ENCODE measurements at regions not wholly inside any gene's neighbourhood (a gene's known extent, or its start where the extent isn't known, plus 50 kb on each side); places are given as distances from the start of the nearest gene placed in this dataset.

- no peaks in the 10 kb centered on the region for H3F3A ChIP-seq (ENCODE audit: insufficient read depth, low read length, poor library complexity, severe bottlenecking)
- H4K20me1 ChIP-seq (ENCODE audit: insufficient read depth) = no peaks in the 10 kb centered on the region
- no peaks in the 10 kb centered on the region for H3K27me3 ChIP-seq (ENCODE audit: insufficient read depth, low read depth, low read length)
- no peak overlapping the region for H3K4me3 ChIP-seq (ENCODE audit: low read length)
- no peaks in the 10 kb centered on the region for H3K79me2 ChIP-seq (replicated peaks; ENCODE audit: insufficient read depth, low read length)
- H3K27ac ChIP-seq (ENCODE audit: low read length) = no peak overlapping the region
- no peak for TF ChIP-seq RAD21 (conservative IDR thresholded peaks at IDR 0.05)
- H3K4me2 ChIP-seq (ENCODE audit: low read length) = no peak overlapping the region
- H2AFZ ChIP-seq (ENCODE audit: low read depth, low read length) = no peak overlapping the region
- no peaks in the 10 kb centered on the region for H3K9me2 ChIP-seq (ENCODE audit: insufficient read depth, low read length)
- no peak overlapping the region for H3K9ac ChIP-seq (ENCODE audit: low read length)
- H3K9me3 ChIP-seq (ENCODE audit: low read length) = no peaks in the 10 kb centered on the region
- no peaks in the 10 kb centered on the region for H3K36me3 ChIP-seq (ENCODE audit: insufficient read depth, low read length)
Observed at GRCh38 chr12:38508246-38508645, 191.7 kb downstream of the ALG10B start.

GRCh38 chr12:38515912-38516311 is 199.3 kb downstream of the ALG10B start:
- Histone ChIP-seq H2AFZ (ENCODE audit: low read depth, low read length) (no peak overlapping the region), H3K27me3 (ENCODE audit: insufficient read depth, low read depth, low read length) (peaks cover 6% of the 10 kb centered on the region), H3K4me3 (ENCODE audit: low read length) (no peak overlapping the region), H3K36me3 (ENCODE audit: insufficient read depth, low read length) (no peaks in the 10 kb centered on the region), H3K27ac (ENCODE audit: low read length) (no peak overlapping the region), H3K9me3 (ENCODE audit: low read length) (no peaks in the 10 kb centered on the region), H3K79me2 (replicated peaks; ENCODE audit: insufficient read depth, low read length) (no peaks in the 10 kb centered on the region), H4K20me1 (ENCODE audit: insufficient read depth) (no peaks in the 10 kb centered on the region), H3K4me2 (ENCODE audit: low read length) (no peak overlapping the region), H3K9ac (ENCODE audit: low read length) (no peak overlapping the region), H3K9me2 (ENCODE audit: insufficient read depth, low read length) (no peaks in the 10 kb centered on the region), H3F3A (ENCODE audit: insufficient read depth, low read length, poor library complexity, severe bottlenecking) (no peaks in the 10 kb centered on the region)
- TF ChIP-seq TAF1 (IDR thresholded peaks at IDR 0.05; ENCODE audit: low read depth) (no peak), EZH2 (IDR thresholded peaks at IDR 0.05; ENCODE audit: borderline replicate concordance, insufficient read depth, low read length, poor library complexity, severe bottlenecking) (no peak), CTCF (IDR thresholded peaks at IDR 0.05; ENCODE audit: poor library complexity, severe bottlenecking) (no peak), REST (IDR thresholded peaks at IDR 0.05; ENCODE audit: borderline replicate concordance) (no peak), EP300 (conservative IDR thresholded peaks at IDR 0.05; ENCODE audit: poor library complexity, severe bottlenecking) (no peak), SMC3 (conservative IDR thresholded peaks at IDR 0.05; ENCODE audit: poor library complexity) (no peak), RAD21 (conservative IDR thresholded peaks at IDR 0.05) (no peak), POLR2AphosphoS5 (IDR thresholded peaks at IDR 0.05) (no peak), MXI1 (conservative IDR thresholded peaks at IDR 0.05; ENCODE audit: poor library complexity, severe bottlenecking) (no peak)

- Histone ChIP-seq H3F3A (ENCODE audit: insufficient read depth, low read length, poor library complexity, severe bottlenecking) (no peaks in the 10 kb centered on the region), H4K20me1 (ENCODE audit: insufficient read depth) (no peaks in the 10 kb centered on the region), H3K9ac (ENCODE audit: low read length) (no peak overlapping the region), H3K9me3 (ENCODE audit: low read length) (no peaks in the 10 kb centered on the region), H3K27me3 (ENCODE audit: insufficient read depth, low read depth, low read length) (peaks cover 6% of the 10 kb centered on the region), H3K4me2 (ENCODE audit: low read length) (no peak overlapping the region), H3K36me3 (ENCODE audit: insufficient read depth, low read length) (no peaks in the 10 kb centered on the region), H3K79me2 (replicated peaks; ENCODE audit: insufficient read depth, low read length) (no peaks in the 10 kb centered on the region), H2AFZ (ENCODE audit: low read depth, low read length) (no peak overlapping the region), H3K4me3 (ENCODE audit: low read length) (no peak overlapping the region), H3K9me2 (ENCODE audit: insufficient read depth, low read length) (no peaks in the 10 kb centered on the region), H3K27ac (ENCODE audit: low read length) (no peak overlapping the region)
- TF ChIP-seq RAD21 (conservative IDR thresholded peaks at IDR 0.05) = no peak
- TF ChIP-seq TAF1 (IDR thresholded peaks at IDR 0.05; ENCODE audit: low read depth) = no peak
- TF ChIP-seq MXI1 (conservative IDR thresholded peaks at IDR 0.05; ENCODE audit: poor library complexity, severe bottlenecking) = no peak
- TF ChIP-seq EP300 (conservative IDR thresholded peaks at IDR 0.05; ENCODE audit: poor library complexity, severe bottlenecking) = no peak
- no peak for TF ChIP-seq EZH2 (IDR thresholded peaks at IDR 0.05; ENCODE audit: borderline replicate concordance, insufficient read depth, low read length, poor library complexity, severe bottlenecking)
- TF ChIP-seq REST (IDR thresholded peaks at IDR 0.05; ENCODE audit: borderline replicate concordance) = no peak
- no peak for TF ChIP-seq SMC3 (conservative IDR thresholded peaks at IDR 0.05; ENCODE audit: poor library complexity)
- TF ChIP-seq POLR2AphosphoS5 (IDR thresholded peaks at IDR 0.05) = no peak
- no peak for TF ChIP-seq CTCF (IDR thresholded peaks at IDR 0.05; ENCODE audit: poor library complexity, severe bottlenecking)
Observed at GRCh38 chr12:38516418-38516817, 199.8 kb downstream of the ALG10B start.

All from neural cell (in vitro differentiated cells).